Calu3 (cell line): ENCODE measurements at regions not wholly inside any gene's neighbourhood (a gene's known extent, or its start where the extent isn't known, plus 50 kb on each side); places are given as distances from the start of the nearest gene placed in this dataset.
"Not testable (repeated sequence)": the region's sequence is repeated elsewhere in the genome, so short reads cannot be mapped to it uniquely, and the experiment has no call there.

Experiments
- BruUV-seq: library from RNA; stranded (reverse); fragments of 400-500 nt; replicated peaks from 2 replicates; lab custom pipeline; 2021; lab: Mats Ljungman, UMichigan
- CTCF ChIA-PET: fragments of 300-600 bp; sonication (Branson Sonifier 250); formaldehyde crosslinking; loops from one replicate; lab custom pipeline; 2022; ENCODE audit warnings: antibody characterized with exemption; lab: Charles Lee
- DNase-seq: peaks from one replicate; pipeline ENCODE4 v3.0.0; 2022
- H3K27ac Mint-ChIP-seq: one replicate; pipeline ENCODE4 v1.8.0; 2022; ENCODE audit warnings: mixed read lengths; ENCODE audit not compliant: unreplicated experiment
- H3K27me3 Mint-ChIP-seq: one replicate; pipeline ENCODE4 v1.8.0; 2022; ENCODE audit warnings: mixed read lengths; ENCODE audit not compliant: unreplicated experiment
- H3K36me3 Mint-ChIP-seq: one replicate; pipeline ENCODE4 v1.8.0; 2022; ENCODE audit warnings: mild to moderate bottlenecking, moderate library complexity, mixed read lengths; ENCODE audit not compliant: insufficient read depth, unreplicated experiment
- H3K4me1 Mint-ChIP-seq: one replicate; pipeline ENCODE4 v1.8.0; 2022; ENCODE audit warnings: mild to moderate bottlenecking, low read depth, mixed read lengths; ENCODE audit not compliant: unreplicated experiment
- H3K4me3 Mint-ChIP-seq: one replicate; pipeline ENCODE4 v1.8.0; 2022; ENCODE audit warnings: mild to moderate bottlenecking, low read depth, moderate library complexity, mixed read lengths; ENCODE audit not compliant: unreplicated experiment
- H3K9me3 Mint-ChIP-seq: one replicate; pipeline ENCODE4 v1.8.0; 2022; ENCODE audit warnings: low read depth, mixed read lengths; ENCODE audit not compliant: unreplicated experiment
- CTCF ChIP-seq: fragments of 200-600 bp; IDR thresholded peaks from one replicate; pipeline ENCODE4 v1.8.0; 2022; ENCODE audit warnings: antibody characterized with exemption; ENCODE audit not compliant: unreplicated experiment
- intact Hi-C: fragments of 100-400 bp; cut with micrococcal nuclease; formaldehyde crosslinking; loops from one replicate; pipeline ENCODE4 v1.10.0; 2022; ENCODE audit not compliant: unreplicated experiment

DNA sequence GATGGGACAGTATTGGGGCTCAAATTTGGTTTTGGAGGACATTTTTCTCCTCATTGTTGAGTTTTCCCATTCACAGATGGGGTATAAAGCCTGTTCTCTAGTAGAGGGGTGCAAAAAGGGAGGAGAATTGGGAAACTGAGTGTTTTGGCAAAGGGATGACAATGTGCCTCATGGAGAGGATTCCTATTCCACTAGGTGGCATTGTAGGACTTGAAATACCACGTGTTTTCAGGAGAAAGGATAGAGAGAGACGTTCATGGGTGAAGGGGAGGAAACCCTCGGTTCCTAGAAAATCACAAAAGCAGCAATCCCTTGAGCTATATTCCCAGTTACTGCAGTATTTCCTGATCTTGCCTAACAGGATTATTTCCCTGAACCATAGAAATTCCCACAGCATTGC lies 113.7 kb upstream of the SRD5A2 start:
- peaks cover 15% of the 10 kb centered on the region for H3K9me3 Mint-ChIP-seq
- H3K36me3 Mint-ChIP-seq, result no peaks in the 10 kb centered on the region
- no TSS peak for BruUV-seq
- H3K27ac Mint-ChIP-seq, result no peak overlapping the region
- intact Hi-C loops, result no loop called here
- H3K4me1 Mint-ChIP-seq, result peaks cover 7% of the 10 kb centered on the region
- no peak overlapping the region for H3K4me3 Mint-ChIP-seq
- no peak for TF ChIP-seq CTCF
- CTCF ChIA-PET, result no interaction called here
- no peaks in the 10 kb centered on the region for H3K27me3 Mint-ChIP-seq
- DNase-seq, result no peak

- TF ChIP-seq CTCF, result no peak
- Mint-ChIP-seq H3K27ac (no peak overlapping the region), H3K36me3 (no peaks in the 10 kb centered on the region), H3K27me3 (no peaks in the 10 kb centered on the region), H3K4me1 (peaks cover 7% of the 10 kb centered on the region), H3K4me3 (no peak overlapping the region), H3K9me3 (peaks cover 15% of the 10 kb centered on the region)
- no peak for DNase-seq
- CTCF ChIA-PET, result no interaction called here
- intact Hi-C loops, result no loop called here
- BruUV-seq, result no TSS peak
These were observed 113.1 kb upstream of the SRD5A2 start for GRCh38 chr2:31693882-31694281.

- peak; percentile 30 for TF ChIP-seq CTCF
- Mint-ChIP-seq H3K4me3 (no peak overlapping the region), H3K9me3 (peaks cover 15% of the 10 kb centered on the region), H3K27me3 (no peaks in the 10 kb centered on the region), H3K4me1 (no peaks in the 10 kb centered on the region), H3K27ac (no peak overlapping the region), H3K36me3 (no peaks in the 10 kb centered on the region)
- no TSS peak for BruUV-seq
- CTCF ChIA-PET, result no interaction called here
- DNase-seq, result no peak
- intact Hi-C loops, result no loop called here
These were observed 107.5 kb upstream of the SRD5A2 start for GRCh38 chr2:31688282-31688681.

- intact Hi-C loops, H3K4me1 Mint-ChIP-seq, H3K4me3 Mint-ChIP-seq, H3K36me3 Mint-ChIP-seq, BruUV-seq, H3K27me3 Mint-ChIP-seq, H3K27ac Mint-ChIP-seq: not testable (repeated sequence)
- CTCF ChIA-PET, result interaction anchor here (0.5 to 0.6 kb wide), 2 partner anchors 144 to 157 kb away, joined by 3 to 4 read pairs; no protein-coding TSS in a partner anchor
- peak; percentile 29 for DNase-seq
- peaks cover 21% of the 10 kb centered on the region for H3K9me3 Mint-ChIP-seq
These were observed 102.8 kb upstream of the SRD5A2 start for GRCh38 chr2:31683506-31683905.

DNA sequence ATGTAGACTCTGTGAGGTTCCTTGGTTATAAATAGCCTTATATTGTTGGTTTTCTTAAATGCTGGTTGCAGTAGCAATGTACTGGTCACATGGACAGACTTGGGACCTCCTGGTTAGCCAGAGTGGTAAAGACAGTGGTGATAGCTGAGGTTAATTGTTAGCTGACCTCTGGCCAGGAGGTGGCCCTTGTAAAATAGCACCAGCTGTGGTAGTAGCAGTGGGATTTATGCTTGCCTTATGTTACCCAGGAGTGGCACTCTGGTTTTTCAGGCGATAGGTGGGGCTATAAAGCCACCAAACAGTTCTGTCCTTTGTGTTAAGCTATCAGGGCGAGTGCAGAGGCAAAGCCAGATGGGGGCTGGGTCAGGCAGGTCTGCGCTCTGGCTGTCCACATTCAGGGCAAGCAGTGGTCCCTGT lies 94.8 kb upstream of the SRD5A2 start:
- Mint-ChIP-seq H3K27ac (no peak overlapping the region), H3K9me3 (peaks cover 4% of the 10 kb centered on the region), H3K36me3 (no peaks in the 10 kb centered on the region), H3K4me3 (peak overlapping the region; percentile 36), H3K4me1 (peaks cover 18% of the 10 kb centered on the region), H3K27me3 (no peaks in the 10 kb centered on the region)
- intact Hi-C loops, result loop anchor here (1.0 to 10.0 kb wide), 3 partner anchors 52 to 539 kb away; no protein-coding TSS in a partner anchor
- peak; percentile 21 for TF ChIP-seq CTCF
- CTCF ChIA-PET, result interaction anchor here (0.6 to 1.5 kb wide), 11 partner anchors 54 to 490 kb away, joined by 3 to 15 read pairs (median 4); partner anchors contain the start of gene SLC30A6
- BruUV-seq, result no TSS peak
- DNase-seq, result peak; percentile 73
